Endothelial cell of umbilical vein (primary cell): ENCODE measurements at regions not wholly inside any gene's neighbourhood (a gene's known extent, or its start where the extent isn't known, plus 50 kb on each side); places are given as distances from the start of the nearest gene placed in this dataset.

Experiments used
- BruUV-seq: library from RNA; stranded (reverse); fragments of 400-500 nt; replicated peaks from 2 replicates; lab custom pipeline; 2021; lab: Mats Ljungman, UMichigan
- CTCF ChIA-PET: fragments of 300-600, 350-600 bp; sonication (Branson Sonifier 250); formaldehyde crosslinking; loops from one replicate; lab custom pipeline; 2021; ENCODE audit warnings: antibody characterized with exemption, inconsistent platforms; lab: Charles Lee
- POLR2A ChIA-PET: fragments of 300-600, 350-600 bp; sonication (Branson Sonifier 250); formaldehyde crosslinking; loops from one replicate; lab custom pipeline; 2021; ENCODE audit warnings: antibody characterized with exemption, inconsistent platforms; lab: Charles Lee
- DNase-seq: peaks from one replicate; pipeline ENCODE4 v3.0.0-alpha.2; 2011; ENCODE audit warnings: low read depth, low spot score
- FAIRE-seq: peaks from 2 replicates; lab custom pipeline; 2011; peaks lifted over from hg19 to GRCh38; lab: Jason Lieb, UNC
- H2AFZ ChIP-seq: 2 replicates; pipeline ENCODE4 v1.6.0; 2012; ENCODE audit warnings: low read depth, low read length, control low read depth, inconsistent platforms
- H3K27ac ChIP-seq: 2 replicates; pipeline ENCODE4 v1.5.1; 2011; ENCODE audit warnings: low read depth, mild to moderate bottlenecking, control low read depth, low read length, moderate library complexity; ENCODE audit not compliant: insufficient read depth
- H3K27me3 ChIP-seq, 2 experiments: 2 replicates each; pipeline versions ENCODE4 v1.6.0 to v1.6.1; 2011; ENCODE audit warnings: low read length in 2 of 2, mixed read lengths in 1 of 2; ENCODE audit not compliant: control insufficient read depth in 2 of 2, insufficient read depth in 2 of 2
- H3K36me3 ChIP-seq, 2 experiments: 2 replicates in 1 of 2; 3 replicates in 1 of 2; pipeline ENCODE4 v1.5.1; 2011; ENCODE audit warnings: low read length in 2 of 2, mild to moderate bottlenecking in 1 of 2, moderate library complexity in 1 of 2; ENCODE audit not compliant: control insufficient read depth in 2 of 2, insufficient read depth in 2 of 2; ENCODE audit errors: extremely low read depth in 1 of 2
- H3K4me1 ChIP-seq: 3 replicates; pipeline ENCODE4 v1.5.1; 2011; ENCODE audit warnings: mild to moderate bottlenecking, low read length; ENCODE audit not compliant: control insufficient read depth, insufficient read depth; ENCODE audit errors: extremely low read depth
- H3K4me2 ChIP-seq: 2 replicates; pipeline ENCODE4 v1.6.1; 2011; ENCODE audit warnings: low read length, control low read depth, mixed read lengths; ENCODE audit not compliant: insufficient read depth
- H3K4me3 ChIP-seq, 3 experiments: fragments of 200-600 bp in 1 of 3; sonication (generic), shearing (Covaris generic) in 1 of 3; replicated peaks in 1 of 3; 2 replicates each; pipeline ENCODE4 v1.5.1; 2011 to 2016; ENCODE audit warnings: control low read depth in 3 of 3, low read length in 3 of 3, mild to moderate bottlenecking in 2 of 3, inconsistent platforms in 1 of 3, low read depth in 1 of 3, moderate library complexity in 1 of 3; ENCODE audit not compliant: insufficient read depth in 1 of 3
- H3K79me2 ChIP-seq: 2 replicates; pipeline ENCODE4 v1.6.0; 2012; ENCODE audit warnings: low read length, inconsistent platforms; ENCODE audit not compliant: control insufficient read depth, insufficient read depth
- H3K9ac ChIP-seq: replicated peaks from 2 replicates; pipeline ENCODE3; 2011; ENCODE audit warnings: low read length, control low read depth; ENCODE audit not compliant: insufficient read depth; ENCODE audit errors: extremely low read depth
- H3K9me1 ChIP-seq: replicated peaks from 3 replicates; pipeline ENCODE4 v1.6.0; 2011; ENCODE audit warnings: mild to moderate bottlenecking, low read length; ENCODE audit not compliant: control insufficient read depth, insufficient read depth; ENCODE audit errors: extremely low read depth
- H3K9me3 ChIP-seq: replicated peaks from 2 replicates; pipeline ENCODE4 v1.5.1; 2012; ENCODE audit warnings: low read length, inconsistent platforms; ENCODE audit not compliant: control insufficient read depth, insufficient read depth
- H4K20me1 ChIP-seq: replicated peaks from 2 replicates; pipeline ENCODE3; 2011; ENCODE audit warnings: mild to moderate bottlenecking, low read length; ENCODE audit not compliant: control insufficient read depth, insufficient read depth; ENCODE audit errors: extremely low read depth
- EZH2 ChIP-seq: IDR thresholded peaks from 2 replicates; pipeline ENCODE4 v1.6.1; 2012; ENCODE audit warnings: borderline replicate concordance, low read depth, mild to moderate bottlenecking, moderate library complexity, low read length, inconsistent platforms; ENCODE audit not compliant: severe bottlenecking
- FOS ChIP-seq: IDR thresholded peaks from 2 replicates; pipeline ENCODE4 v1.6.1; 2011; ENCODE audit warnings: mild to moderate bottlenecking, low read length, moderate library complexity, borderline replicate concordance; ENCODE audit not compliant: insufficient read depth
- GATA2 ChIP-seq: IDR thresholded peaks from 2 replicates; pipeline ENCODE4 v1.7.0; 2011; ENCODE audit warnings: low read depth, mild to moderate bottlenecking, moderate library complexity, mixed read lengths, low read length; ENCODE audit not compliant: insufficient read length, insufficient read depth
- JUN ChIP-seq: IDR thresholded peaks from 2 replicates; pipeline ENCODE4 v1.6.1; 2011; ENCODE audit warnings: borderline replicate concordance, low read depth; ENCODE audit not compliant: insufficient read length, insufficient read depth
- MYC ChIP-seq: IDR thresholded peaks from one replicate; pipeline ENCODE4 v1.6.1; 2011; ENCODE audit warnings: mild to moderate bottlenecking, low read depth, low read length
- POLR2A ChIP-seq: IDR thresholded peaks from 2 replicates; pipeline ENCODE4 v1.6.1; 2012; ENCODE audit warnings: low read depth, mild to moderate bottlenecking, control low read depth, low read length
- POLR2AphosphoS5 ChIP-seq: IDR thresholded peaks from 2 replicates; pipeline ENCODE4 v1.6.1; 2012; ENCODE audit warnings: low read depth, mild to moderate bottlenecking, control low read depth, low read length, moderate library complexity; ENCODE audit not compliant: insufficient read depth
- dilution Hi-C: fragments of 300-500 bp; cut with MboI; formaldehyde crosslinking; loops from one replicate; pipeline ENCODE4 v1.15.0; 2019; ENCODE audit warnings: low sequenced_read_pairs; ENCODE audit not compliant: extremely low pct_ligation_motif_present
- intact Hi-C: fragments of 100-400 bp; cut with micrococcal nuclease; formaldehyde crosslinking; loops from one replicate; pipeline ENCODE4 v1.10.0; 2022
- TF ChIP-seq, protein P1 (sequence below), 2 donors: IDR thresholded peaks; 1 replicate in 1 of 2; 2 replicates in 1 of 2; pipeline ENCODE4 v1.5.1; 2011; ENCODE audit warnings: low read length in 2 of 2, mild to moderate bottlenecking in 2 of 2, moderate library complexity in 2 of 2, control low read depth in 1 of 2, inconsistent platforms in 1 of 2, low read depth in 1 of 2; ENCODE audit not compliant: insufficient read depth in 1 of 2; ENCODE audit errors: extremely low read depth in 1 of 2

DNA sequence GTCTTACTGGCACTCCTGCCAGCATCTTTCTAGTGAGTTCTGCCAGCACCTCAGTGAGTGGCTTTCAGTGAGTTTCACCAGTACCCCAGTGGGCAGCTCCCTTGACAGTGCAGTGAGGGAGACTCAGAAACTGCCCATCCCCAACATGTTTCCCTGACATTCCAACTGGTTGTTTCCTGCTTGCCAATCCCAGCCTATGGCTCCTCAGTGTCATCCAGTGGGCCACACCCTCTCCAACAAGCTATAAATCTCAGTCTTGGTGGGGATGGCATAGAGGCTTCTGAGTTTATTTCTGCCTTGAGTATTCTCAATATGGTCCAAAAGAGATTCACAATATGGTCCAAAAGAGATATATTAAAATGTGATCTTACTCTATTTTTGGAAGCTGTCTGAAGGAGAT is 461.2 kb upstream of the NR3C2 start:
- no peaks in the 10 kb centered on the region for H4K20me1 ChIP-seq

More for the DNA sequence above, 461.2 kb upstream of the NR3C2 start:
- dilution Hi-C loops: no loop called here
- Histone ChIP-seq H3K9me3 (no peaks in the 10 kb centered on the region), H3K36me3 (no peaks in the 10 kb centered on the region), H3K4me3 (no peak overlapping the region), H3K27me3 (no peaks in the 10 kb centered on the region), H3K79me2 (no peaks in the 10 kb centered on the region), H3K9ac (no peak overlapping the region), H3K4me2 (no peak overlapping the region), H3K27ac (no peak overlapping the region), H3K4me1 (no peaks in the 10 kb centered on the region), H2AFZ (no peak overlapping the region), H3K9me1 (no peaks in the 10 kb centered on the region)
- TF ChIP-seq JUN: no peak
- no peak for TF ChIP-seq POLR2AphosphoS5
- TF ChIP-seq POLR2A: no peak
- TF ChIP-seq, protein P1, sequence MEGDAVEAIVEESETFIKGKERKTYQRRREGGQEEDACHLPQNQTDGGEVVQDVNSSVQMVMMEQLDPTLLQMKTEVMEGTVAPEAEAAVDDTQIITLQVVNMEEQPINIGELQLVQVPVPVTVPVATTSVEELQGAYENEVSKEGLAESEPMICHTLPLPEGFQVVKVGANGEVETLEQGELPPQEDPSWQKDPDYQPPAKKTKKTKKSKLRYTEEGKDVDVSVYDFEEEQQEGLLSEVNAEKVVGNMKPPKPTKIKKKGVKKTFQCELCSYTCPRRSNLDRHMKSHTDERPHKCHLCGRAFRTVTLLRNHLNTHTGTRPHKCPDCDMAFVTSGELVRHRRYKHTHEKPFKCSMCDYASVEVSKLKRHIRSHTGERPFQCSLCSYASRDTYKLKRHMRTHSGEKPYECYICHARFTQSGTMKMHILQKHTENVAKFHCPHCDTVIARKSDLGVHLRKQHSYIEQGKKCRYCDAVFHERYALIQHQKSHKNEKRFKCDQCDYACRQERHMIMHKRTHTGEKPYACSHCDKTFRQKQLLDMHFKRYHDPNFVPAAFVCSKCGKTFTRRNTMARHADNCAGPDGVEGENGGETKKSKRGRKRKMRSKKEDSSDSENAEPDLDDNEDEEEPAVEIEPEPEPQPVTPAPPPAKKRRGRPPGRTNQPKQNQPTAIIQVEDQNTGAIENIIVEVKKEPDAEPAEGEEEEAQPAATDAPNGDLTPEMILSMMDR (IDR thresholded peaks at IDR 0.05; ENCODE audit: extremely low read depth in 1 of 2, insufficient read depth in 1 of 2, low read depth in 1 of 2, low read length in 2 of 2): no peak
- no peak for TF ChIP-seq GATA2
- no peak for TF ChIP-seq FOS
- no peak for TF ChIP-seq MYC
- TF ChIP-seq EZH2: no peak
- intact Hi-C loops: no loop called here
- BruUV-seq: no TSS peak
- ChIA-PET CTCF (no interaction called here), POLR2A (no interaction called here)
- FAIRE-seq: no peak
- no peak for DNase-seq
